Muscle of arm (tissue), 1 donor: ENCODE measurements at regions not wholly inside any gene's neighbourhood (a gene's known extent, or its start where the extent isn't known, plus 50 kb on each side); places are given as distances from the start of the nearest gene placed in this dataset.

ENCODE experiments used
- DNase-seq: peaks from one replicate; pipeline ENCODE4 v3.0.0-alpha.2; 2013

DNA sequence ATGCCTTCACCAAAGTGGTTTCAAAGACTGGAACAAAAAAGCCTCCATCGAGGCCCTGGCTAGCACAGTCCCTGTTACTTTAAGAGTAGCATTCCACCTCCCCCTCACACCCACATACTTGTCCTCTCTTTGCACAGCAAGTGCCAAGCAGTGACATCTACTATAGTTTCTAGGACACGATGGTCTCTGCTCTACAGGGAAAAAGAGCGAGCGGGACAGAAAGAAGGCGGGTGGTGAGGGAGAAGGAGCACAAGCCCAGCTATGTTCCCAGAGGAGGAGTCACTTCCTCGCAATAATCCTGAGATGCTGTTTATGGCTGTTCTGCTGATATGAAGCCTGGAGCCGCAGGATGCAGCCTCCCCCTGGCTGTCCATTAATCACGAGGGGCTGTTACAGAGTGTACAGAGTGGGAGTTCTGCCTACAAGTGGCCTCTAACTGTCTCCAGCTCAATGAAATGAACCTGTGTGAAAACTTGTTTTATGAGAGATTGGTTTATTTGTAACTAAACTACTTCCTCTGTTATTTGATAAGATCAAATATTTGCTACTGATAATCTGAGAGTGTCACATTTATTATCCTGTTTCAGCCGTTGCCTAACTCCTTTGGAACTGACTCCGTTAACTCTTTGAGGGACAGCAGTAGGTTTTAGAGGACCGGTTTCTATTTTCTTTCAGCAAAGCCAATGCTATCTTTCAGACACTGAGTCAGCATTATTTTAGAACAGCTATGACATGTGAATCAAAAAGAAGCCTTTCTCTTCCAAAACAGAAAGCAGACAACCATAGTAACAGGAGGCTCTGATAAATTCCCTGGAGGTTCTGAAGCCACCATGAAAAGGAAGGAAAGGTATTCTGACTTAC is 208.0 kb downstream of the SPRY2 start:
- peak; percentile 53 for DNase-seq

DNA sequence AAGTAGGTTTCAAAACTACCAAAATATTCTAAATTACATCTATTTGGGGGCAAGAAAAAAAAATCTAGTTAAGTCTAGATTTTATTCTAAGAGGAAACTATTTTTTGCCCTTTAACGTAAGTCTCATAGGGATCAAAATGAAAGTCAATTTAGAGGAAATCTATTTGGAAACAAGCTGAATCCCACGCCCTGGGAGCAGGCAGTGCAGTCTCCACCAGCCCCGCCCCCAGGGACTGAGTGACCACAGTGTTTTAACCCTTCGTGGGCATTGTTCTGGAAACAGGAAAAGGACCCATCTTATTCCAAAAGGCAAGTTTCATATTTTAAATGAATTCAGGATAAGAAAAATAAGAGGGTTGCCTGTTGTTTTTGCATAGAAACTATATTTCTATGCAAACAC is 209.7 kb downstream of the SPRY2 start:
- DNase-seq: peak; percentile 49

DNA sequence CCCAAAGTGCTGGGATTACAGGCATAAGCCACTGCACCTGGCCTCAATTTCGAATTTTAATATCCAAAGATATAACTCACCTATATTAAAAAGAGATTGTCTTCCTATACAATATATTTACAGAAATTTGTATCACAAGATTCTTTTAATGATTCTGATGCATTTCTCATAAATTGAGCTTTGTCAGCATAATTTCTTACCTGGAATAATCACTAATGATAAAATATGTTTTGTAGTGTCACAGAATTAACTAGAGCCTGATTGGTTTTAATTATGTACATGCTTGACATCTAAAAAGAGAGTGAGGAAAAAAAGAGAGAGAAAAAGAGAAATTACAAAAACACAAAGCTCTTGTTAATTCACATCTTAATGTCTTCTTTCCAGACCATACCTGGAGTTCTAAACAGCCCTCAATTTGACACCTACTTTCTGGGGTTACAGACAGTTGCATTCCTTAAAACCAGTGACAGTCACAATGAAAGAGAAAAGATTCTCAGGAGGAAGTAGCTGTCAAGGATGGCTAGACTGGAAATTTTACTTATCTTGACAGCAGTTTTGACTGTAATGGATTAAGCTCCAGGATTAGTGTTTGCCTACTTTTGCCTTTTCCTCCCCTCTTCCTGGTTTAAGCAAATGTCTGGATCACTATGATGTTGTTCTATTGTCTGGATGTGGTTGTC is 214.4 kb downstream of the SPRY2 start:
- no peak for DNase-seq

DNA sequence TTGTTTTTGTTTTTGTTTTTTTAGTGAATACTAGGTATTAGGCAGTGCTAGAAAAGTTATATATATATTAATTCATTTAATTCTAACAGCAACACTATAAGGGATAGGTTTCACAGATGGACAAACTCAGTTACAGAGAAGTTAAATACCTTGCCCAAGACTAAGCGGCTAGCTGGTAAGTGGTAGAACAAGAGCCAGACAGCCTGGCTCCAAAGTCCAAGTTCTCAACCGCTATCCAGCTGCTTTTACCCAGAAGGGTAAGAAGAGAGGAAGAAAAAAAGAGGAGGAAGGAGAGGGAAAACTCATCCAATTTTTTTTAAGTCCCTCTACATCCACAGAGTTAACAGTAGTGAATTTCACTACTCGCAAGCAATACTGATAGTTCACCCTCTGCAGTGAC is 217.0 kb downstream of the SPRY2 start:
- no peak for DNase-seq

DNA sequence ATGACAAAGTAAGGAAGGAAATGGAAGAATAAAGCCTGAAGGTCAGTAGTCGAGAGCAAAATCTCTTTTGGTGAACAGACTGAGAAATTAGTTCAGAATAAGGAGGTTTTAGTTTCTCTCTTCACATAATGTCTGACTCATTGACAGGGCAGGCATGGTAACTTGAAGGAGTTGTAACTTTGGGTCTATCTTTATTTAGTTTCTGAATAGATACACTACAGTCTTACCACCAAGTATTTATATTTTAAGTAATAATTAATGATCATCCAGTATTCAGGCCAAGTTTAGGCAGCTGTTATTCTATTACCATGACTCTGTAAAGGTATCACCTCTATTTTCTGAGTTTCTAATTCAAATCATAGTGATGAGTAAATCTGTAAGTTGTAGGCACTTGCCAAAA is 219.9 kb downstream of the SPRY2 start:
- DNase-seq: no peak

DNA sequence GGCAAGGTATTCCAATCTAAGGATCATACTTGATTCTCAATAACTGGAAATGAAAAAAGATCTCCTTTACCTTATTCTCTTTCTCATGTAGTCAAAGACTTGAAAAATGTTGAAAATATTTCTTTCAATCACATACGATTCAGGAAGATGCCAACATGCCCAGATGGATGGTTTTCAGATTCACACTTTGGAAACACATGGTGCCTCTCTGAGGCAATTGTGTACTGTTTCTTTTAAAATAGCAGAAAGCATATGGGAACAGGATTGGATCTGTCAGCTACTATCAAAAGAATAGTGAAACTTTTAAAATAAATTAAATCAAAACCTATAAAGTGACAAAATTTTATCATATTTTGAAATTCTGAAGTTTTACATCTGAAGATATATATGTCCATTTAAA is 222.4 kb downstream of the SPRY2 start:
- DNase-seq: no peak

DNA sequence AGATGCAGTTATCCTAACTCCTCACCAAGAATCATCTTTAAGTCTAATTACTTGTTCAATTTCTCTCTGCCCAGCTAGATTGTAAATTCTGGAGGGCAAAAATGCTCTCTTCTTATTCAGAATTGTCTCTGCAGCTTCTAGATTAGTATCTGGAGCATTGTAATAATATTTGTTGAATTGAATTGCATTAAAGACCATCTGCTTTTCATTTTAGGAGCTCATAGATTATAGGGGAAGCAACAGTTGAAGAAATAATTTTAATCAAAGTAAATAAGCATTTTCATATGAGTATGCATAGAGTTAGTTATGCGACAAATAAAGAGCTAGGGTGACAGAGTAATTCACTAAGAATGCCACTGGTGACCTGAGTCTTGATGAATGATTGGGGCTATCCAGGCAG is 222.8 kb downstream of the SPRY2 start:
- DNase-seq: no peak

DNA sequence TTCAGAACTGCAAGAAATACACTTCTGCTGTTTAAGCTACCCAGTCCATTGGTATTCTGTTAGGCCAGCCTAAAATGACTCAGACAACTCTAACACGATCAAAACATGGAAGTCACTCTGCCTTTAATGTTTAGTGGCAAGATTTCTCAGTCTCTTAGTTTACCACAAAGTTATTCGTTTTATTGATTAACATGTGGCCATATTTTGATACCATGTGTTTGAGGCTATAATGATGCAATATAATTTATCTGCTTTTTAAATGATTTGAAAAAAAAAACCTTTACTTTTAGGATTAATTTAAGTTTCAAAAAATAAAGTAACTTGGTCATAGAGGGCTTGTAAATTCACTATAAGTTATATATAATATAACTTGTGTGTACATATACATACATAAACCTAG is 223.4 kb downstream of the SPRY2 start:
- no peak for DNase-seq

DNA sequence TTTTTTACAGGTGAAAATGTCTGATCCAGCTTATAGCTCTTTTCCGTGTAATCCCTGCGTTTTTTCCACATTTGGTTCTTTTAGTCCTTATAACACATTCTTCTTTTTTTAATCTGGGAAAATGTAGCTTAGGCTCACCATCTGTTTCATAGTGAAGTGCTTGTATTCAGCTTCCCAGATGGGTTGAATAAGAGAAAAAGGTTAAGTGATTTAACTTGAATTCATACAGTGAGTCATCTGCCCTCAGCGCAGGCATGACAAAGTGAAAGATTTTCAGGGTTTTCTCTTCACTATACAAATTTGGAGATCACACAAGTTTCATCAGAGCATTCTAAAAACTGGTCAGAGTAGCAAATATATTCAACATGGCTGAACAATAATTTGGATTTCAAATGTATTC is 224.8 kb downstream of the SPRY2 start:
- no peak for DNase-seq

DNA sequence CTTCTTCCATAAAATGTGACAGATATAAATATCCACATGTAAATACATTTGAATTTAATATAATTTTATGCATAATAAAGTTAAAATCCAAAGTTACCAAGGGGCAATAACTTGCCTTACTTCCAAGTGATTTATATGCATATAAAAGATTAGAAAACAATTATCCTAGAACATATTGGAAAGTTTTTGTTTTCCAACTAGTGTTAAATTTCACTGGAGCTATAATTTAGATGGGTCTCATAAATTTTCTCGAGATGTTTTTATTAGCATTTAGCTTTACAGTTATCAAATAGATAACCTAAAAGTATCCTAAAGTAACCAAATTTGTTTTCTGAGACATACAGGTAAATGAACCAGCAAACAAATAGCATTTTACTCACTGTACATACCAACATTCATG is 225.3 kb downstream of the SPRY2 start:
- DNase-seq: no peak

DNA sequence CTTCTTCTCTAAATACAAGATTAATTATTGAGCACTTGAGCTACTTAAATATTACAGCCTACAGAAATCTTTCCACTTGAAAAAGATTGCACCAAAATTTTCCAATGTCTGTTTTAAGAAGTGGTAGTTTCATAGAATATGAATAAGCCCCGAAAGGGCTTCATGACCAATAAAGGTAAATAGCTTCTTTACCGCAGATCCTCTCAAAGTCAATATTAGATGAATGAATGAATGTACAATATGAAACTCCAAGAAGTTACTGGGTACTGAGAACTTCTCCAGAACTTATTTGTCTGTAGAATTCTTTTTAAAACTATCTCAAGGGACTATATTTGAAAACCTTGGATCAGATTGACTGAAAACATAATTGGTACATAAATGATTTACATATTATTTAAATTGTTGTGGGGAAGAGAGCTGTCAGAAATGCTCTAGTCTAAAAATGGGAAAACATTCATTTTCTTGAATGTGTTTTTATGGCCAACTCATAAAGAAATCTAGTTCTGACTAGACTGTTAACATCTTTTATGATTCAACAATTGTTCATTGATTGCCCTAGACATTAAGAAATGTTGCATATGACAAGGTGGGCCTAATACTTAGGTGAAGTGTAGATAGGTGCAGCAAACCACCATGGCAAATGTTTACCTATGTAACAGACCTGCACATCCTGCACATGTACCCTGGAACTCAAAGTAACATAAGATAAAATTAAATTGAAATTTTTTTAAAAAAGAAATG is 227.0 kb downstream of the SPRY2 start:
- DNase-seq: no peak

DNA sequence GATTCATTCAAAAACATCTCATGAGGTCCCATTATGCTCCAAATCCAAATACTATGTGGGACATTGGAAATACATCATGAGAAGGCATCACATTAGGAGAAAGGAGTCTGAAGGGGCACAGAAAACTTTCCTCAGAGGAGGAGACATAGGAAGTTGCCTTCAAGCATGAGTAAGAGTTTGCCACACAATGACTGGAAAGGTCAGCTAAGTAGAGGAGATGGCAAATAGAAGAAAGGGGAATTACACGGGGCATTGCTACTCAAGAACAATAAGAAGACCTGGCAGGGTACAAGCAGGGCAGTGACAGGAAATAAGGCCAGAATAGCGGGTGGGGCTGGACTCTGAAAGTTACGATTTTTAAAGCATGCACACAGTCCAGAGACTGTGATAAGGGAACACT is 231.6 kb downstream of the SPRY2 start:
- no peak for DNase-seq

DNA sequence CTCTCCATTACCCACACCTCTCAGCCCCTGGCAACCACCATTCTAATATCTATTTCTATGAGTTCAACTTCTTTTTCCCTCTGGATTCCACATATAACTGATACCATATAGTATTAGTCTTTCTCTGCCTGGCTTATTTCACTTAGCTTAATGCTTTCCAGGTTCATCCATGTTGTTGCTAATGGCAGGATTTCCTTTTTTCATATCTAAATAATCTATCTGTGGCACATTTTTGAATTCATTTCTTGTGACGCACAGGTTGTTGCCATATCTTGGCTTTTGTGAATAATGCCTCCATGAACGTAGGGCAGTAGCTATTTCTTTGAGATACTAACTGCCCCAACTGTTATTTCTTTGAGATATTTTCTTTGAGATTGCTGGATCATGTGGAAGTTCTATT is 235.6 kb downstream of the SPRY2 start:
- DNase-seq: no peak

DNA sequence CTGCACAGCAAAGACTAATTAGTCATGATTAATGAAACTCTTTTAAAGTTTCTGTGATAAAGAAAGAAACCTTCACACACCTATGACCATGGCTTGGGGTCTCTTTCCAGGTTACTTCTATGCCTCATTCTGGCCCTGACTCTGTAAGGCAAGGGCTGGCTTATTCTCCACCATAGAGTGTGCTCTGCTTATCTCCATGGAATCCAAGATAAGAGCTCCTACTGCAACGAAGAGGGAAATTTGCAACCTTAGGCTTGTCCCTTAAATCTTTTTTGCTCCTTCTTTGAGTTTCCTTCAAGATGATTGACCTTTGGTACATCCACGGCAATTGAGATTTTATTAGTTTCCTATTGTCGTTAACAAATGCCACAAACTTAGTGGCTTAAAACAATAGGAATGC is 239.9 kb downstream of the SPRY2 start:
- no peak for DNase-seq

DNA sequence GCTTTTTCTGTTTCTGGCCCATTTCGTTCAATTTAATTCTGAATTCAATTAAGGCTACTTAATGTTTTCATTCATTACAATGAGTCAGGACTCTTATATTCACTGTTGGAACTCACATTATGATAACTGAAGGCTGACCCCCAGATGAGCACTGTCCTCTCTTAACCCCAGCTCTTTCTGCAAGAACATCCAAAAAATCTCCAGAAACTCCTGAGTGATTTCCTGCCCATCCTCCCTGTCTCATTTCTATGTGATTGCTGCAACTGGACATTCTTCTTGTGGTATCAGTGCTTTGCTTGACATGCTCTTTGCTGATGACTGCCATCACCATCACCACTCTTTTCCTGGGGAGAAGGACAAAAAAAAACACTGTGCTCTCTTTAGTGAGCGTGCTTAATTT is 240.3 kb downstream of the SPRY2 start:
- no peak for DNase-seq

DNA sequence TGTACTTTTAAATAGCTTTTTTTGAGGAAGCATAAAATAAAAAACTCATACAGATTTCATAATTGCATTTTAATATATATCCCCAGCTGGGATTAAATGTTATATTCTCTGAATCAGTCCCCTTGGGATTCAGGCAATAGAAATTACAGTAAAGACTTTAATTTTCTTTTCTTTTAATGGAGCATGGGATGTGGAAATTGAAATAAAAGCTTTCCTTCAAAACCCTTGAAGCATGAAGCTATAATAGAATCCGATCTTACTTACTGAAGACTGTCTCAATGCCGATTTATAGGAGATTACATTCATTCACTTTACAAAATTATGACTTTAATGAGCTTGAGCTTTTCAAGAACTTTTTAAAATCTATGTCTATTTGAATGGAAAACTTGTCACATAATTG is 243.4 kb downstream of the SPRY2 start:
- no peak for DNase-seq

DNA sequence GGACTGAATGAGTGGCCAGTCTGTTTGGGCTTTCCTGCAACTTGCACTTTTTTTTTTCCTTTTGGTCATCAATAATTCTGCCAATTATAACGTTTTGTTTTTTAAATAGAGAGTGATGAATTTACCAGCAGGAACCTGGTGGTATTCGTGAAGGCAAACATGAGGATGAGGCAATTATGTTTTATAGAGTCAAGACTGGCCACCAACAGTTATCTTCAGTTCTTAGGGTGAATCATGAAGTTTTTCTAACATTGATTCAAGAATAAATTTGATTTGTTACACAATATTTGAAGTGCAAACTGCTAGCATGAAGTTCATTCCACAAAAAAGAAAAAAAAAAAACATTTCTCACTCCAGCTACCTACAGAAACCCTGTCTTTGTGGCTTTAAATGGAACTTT is 244.5 kb downstream of the SPRY2 start:
- DNase-seq: no peak

DNA sequence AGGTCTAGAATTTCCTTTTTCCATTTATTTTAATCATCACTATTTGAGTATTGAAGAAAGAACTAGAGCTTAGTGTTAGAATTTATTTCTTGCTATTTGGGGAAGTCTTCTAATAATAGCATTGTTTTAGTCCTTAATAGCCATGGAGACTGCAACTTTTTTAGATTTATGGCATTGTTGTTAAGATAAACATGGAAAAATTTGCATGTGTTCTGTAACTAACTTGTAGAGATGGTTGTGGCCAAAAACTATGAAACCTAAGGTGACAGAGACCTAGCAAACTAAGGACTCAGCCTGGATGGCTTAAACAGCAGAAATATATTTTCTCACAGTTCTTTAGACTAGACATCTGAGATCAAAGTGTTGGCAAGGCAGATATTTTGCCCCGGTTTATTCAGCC is 246.4 kb downstream of the SPRY2 start:
- DNase-seq: no peak

DNA sequence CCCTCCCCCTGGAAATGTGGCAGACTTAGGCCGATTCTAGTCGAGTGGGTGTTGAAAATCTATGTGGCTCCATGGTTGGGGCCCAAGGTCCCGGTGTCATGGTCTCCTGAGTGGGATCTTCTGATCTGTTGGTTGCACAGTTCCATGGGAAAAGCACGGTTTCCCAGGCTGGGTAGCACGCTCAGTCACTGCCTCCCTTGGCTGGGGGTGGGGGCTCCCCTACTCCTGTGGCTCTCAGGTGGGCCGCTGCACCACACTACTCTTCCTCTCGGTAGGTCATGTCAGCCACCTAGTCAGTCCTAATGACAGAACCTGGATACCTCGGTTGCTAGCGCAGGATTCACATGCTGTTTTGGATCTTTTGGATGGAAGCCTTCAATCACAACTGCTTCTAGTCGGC is 247.0 kb downstream of the SPRY2 start:
- no peak for DNase-seq

DNA sequence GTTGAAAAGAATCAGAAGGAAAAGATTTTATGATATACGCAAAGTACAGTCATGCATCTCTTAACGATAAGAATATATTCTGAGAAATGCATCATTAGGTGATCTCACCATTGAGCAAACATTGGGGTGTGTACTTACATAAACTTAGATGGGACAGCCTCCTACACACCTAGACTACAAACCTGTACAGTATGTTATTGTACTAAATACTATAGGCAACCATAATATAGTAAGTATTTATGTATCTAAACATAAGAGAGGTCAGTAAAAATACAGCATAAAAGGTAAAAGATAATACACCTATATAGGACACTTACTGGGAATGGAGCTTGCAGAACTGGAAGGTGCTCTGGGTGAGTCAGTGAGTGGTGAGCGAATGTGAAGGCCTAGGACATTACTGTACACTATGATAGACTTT is 254.6 kb downstream of the SPRY2 start:
- DNase-seq: no peak

DNA sequence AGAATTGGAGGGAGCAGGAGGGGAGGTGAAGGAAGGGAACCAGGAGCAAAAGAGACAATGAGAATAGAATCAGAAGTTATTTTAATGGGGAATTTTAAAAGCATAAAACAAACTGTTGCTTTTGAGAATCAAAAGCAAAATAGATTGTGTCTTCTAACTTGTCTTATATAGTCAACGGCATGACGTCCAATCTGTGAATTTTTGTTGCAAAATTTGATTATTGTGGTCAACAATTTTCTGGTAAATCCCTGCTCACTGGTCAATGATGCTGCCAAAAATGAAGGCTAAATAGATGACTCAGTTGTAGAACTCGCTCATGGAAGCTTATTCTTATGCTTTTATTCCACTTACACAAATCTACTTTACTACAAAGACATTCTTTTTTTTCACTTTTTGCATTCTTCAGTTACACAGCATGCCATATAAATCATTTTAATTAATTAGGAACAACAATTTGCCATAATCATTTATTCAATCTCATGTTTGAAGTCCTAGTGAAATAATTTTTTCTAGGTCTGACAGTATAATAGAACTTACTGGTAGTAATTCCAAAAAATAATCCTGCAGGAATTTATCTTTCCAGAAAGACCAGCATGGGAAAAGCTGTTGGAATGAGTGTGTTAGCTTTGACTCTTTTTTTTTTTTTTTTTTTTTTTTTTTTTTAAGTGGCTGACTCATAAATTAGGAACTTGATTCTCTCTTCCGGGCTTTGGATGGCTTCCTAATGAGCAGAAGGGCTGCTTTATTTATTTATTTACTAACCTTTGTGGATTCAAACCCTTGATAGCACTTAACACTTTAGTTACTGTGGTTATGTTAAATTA is 256.9 kb downstream of the SPRY2 start:
- peak; percentile 59 for DNase-seq
